ENCODE measurements at regions not wholly inside any gene's neighbourhood (a gene's known extent, or its start where the extent isn't known, plus 50 kb on each side); places are given as distances from the start of the nearest gene placed in this dataset.

DNA sequence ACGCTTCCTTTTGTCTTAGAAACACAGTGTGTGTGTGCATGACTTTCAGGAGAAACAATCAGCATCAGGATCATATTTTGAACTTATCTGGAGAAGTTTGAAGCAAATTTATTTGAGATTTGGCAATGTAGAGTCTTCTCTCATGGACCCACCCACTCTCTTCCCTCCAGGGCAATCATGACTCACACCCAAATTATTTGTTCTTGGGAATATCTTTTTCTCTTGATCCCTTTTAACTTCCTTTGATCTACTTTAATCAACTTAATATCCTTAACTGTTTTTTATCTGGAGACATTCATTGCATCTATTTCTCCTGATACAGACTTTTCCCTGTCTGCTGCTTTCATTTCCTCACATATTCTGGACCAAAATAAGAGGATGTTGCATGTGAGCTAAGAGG is 1174.3 kb downstream of the GATA3 start:
- Histone ChIP-seq H3K27ac (replicated peaks) (no peak overlapping the region), H3K4me3 (replicated peaks; ENCODE audit: insufficient read depth, low read length) (no peak overlapping the region), H3K27me3 (ENCODE audit: insufficient read depth, poor library complexity, severe bottlenecking) (no peaks in the 10 kb centered on the region)
- TF ChIP-seq, protein P1, sequence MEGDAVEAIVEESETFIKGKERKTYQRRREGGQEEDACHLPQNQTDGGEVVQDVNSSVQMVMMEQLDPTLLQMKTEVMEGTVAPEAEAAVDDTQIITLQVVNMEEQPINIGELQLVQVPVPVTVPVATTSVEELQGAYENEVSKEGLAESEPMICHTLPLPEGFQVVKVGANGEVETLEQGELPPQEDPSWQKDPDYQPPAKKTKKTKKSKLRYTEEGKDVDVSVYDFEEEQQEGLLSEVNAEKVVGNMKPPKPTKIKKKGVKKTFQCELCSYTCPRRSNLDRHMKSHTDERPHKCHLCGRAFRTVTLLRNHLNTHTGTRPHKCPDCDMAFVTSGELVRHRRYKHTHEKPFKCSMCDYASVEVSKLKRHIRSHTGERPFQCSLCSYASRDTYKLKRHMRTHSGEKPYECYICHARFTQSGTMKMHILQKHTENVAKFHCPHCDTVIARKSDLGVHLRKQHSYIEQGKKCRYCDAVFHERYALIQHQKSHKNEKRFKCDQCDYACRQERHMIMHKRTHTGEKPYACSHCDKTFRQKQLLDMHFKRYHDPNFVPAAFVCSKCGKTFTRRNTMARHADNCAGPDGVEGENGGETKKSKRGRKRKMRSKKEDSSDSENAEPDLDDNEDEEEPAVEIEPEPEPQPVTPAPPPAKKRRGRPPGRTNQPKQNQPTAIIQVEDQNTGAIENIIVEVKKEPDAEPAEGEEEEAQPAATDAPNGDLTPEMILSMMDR (IDR thresholded peaks at IDR 0.05; ENCODE audit: insufficient read depth, low read length) = no peak
- TF ChIP-seq GABPA (IDR thresholded peaks at IDR 0.05; ENCODE audit: low read depth) (no peak), SPI1 (IDR thresholded peaks at IDR 0.05; ENCODE audit: borderline replicate concordance, low read depth) (no peak), POLR2AphosphoS5 (IDR thresholded peaks at IDR 0.05; ENCODE audit: low read depth) (no peak)
- TF ChIP-seq, protein P2, sequence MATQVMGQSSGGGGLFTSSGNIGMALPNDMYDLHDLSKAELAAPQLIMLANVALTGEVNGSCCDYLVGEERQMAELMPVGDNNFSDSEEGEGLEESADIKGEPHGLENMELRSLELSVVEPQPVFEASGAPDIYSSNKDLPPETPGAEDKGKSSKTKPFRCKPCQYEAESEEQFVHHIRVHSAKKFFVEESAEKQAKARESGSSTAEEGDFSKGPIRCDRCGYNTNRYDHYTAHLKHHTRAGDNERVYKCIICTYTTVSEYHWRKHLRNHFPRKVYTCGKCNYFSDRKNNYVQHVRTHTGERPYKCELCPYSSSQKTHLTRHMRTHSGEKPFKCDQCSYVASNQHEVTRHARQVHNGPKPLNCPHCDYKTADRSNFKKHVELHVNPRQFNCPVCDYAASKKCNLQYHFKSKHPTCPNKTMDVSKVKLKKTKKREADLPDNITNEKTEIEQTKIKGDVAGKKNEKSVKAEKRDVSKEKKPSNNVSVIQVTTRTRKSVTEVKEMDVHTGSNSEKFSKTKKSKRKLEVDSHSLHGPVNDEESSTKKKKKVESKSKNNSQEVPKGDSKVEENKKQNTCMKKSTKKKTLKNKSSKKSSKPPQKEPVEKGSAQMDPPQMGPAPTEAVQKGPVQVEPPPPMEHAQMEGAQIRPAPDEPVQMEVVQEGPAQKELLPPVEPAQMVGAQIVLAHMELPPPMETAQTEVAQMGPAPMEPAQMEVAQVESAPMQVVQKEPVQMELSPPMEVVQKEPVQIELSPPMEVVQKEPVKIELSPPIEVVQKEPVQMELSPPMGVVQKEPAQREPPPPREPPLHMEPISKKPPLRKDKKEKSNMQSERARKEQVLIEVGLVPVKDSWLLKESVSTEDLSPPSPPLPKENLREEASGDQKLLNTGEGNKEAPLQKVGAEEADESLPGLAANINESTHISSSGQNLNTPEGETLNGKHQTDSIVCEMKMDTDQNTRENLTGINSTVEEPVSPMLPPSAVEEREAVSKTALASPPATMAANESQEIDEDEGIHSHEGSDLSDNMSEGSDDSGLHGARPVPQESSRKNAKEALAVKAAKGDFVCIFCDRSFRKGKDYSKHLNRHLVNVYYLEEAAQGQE (IDR thresholded peaks at IDR 0.05; ENCODE audit: insufficient replicate concordance, low read depth) = no peak
- DNase-seq (ENCODE audit: low read depth in 1 of 2, low spot score in 1 of 2) = no peak

DNA sequence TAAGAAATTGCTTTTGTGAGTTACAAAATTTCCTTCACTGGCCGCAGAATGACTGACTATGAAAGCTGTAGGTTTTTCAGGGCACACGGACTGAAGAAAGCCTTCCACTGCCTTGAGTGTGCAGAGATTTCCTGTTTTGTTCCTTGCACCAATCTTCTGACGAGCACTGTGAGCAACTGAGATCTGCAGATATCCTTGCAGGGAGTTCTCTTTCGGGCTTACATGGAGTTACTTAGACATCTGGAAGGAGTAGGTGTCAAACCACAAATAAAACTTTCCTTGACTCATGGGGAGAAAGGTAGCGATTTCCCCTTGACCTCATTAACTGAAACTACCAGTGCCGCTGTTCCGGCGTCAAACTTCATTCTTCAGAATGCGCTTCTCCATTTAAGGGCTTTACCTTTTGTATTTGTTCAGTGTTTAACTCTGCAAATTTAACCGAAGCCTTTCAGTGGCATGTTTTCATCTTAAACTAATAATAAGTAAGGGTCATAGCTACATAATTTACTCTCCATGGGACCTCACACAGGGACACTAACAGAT is 1175.3 kb downstream of the GATA3 start:
- no peak for DNase-seq (ENCODE audit: low read depth in 1 of 2, low spot score in 1 of 2)
- Histone ChIP-seq H3K27ac (replicated peaks) (no peak overlapping the region), H3K27me3 (ENCODE audit: insufficient read depth, poor library complexity, severe bottlenecking) (no peaks in the 10 kb centered on the region), H3K4me3 (replicated peaks; ENCODE audit: insufficient read depth, low read length) (no peak overlapping the region)
- TF ChIP-seq, protein P1 (IDR thresholded peaks at IDR 0.05; ENCODE audit: insufficient read depth, low read length) = no peak
- no peak for TF ChIP-seq POLR2AphosphoS5 (IDR thresholded peaks at IDR 0.05; ENCODE audit: low read depth)
- no peak for TF ChIP-seq GABPA (IDR thresholded peaks at IDR 0.05; ENCODE audit: low read depth)
- TF ChIP-seq, protein P2 (IDR thresholded peaks at IDR 0.05; ENCODE audit: insufficient replicate concordance, low read depth) = no peak
- no peak for TF ChIP-seq SPI1 (IDR thresholded peaks at IDR 0.05; ENCODE audit: borderline replicate concordance, low read depth)

DNA sequence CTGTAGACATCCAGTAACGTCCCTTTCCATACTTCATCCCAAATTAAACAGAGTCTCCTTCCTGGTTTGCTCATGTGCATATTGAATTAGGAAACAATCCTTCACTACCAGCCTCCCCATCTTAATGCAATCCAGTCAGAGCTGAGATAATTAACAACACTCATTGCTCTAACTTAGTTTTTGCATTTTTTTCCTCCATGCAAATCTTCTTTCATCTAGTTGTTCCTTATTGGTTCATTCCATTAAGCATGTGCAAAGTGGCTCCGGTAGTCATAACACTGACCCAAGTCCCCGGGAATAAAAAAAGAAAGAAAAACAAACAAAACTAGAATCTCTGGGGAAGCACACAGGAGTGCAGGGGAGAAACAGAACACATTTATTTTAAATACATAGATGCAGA is 1176.1 kb downstream of the GATA3 start:
- TF ChIP-seq GABPA (IDR thresholded peaks at IDR 0.05; ENCODE audit: low read depth) (no peak), POLR2AphosphoS5 (IDR thresholded peaks at IDR 0.05; ENCODE audit: low read depth) (no peak), SPI1 (IDR thresholded peaks at IDR 0.05; ENCODE audit: borderline replicate concordance, low read depth) (no peak)
- TF ChIP-seq, protein P2 (IDR thresholded peaks at IDR 0.05; ENCODE audit: insufficient replicate concordance, low read depth) = no peak
- TF ChIP-seq, protein P1 (IDR thresholded peaks at IDR 0.05; ENCODE audit: insufficient read depth, low read length) = no peak
- DNase-seq (ENCODE audit: low read depth in 1 of 2, low spot score in 1 of 2) = no peak
- no peaks in the 10 kb centered on the region for H3K27me3 ChIP-seq (ENCODE audit: insufficient read depth, poor library complexity, severe bottlenecking)
- H3K27ac ChIP-seq (replicated peaks) = no peak overlapping the region
- H3K4me3 ChIP-seq (replicated peaks; ENCODE audit: insufficient read depth, low read length) = no peak overlapping the region

All from HL-60 (cell line).